ENCODE measurements at regions not wholly inside any gene's neighbourhood (a gene's known extent, or its start where the extent isn't known, plus 50 kb on each side); places are given as distances from the start of the nearest gene placed in this dataset.

DNA sequence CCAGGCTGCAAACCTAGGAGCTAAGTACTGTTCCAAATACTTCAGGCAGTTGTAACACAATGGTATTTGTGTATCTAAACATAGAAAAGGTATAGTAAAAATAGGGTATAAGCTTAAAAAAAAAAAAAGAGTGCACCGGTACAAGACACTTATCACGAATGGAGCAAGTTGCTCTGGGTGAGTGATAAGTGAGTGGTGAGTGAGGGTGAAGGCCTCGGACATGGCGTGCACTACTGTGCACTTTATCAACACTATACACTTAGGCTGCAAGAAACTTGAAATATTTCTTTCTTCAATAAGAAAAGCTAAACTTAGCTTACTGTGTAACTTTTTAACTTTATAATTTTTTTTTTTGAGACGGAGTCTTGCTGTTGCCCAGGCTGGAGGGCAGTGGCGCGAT, 159.5 kb upstream of the PDE10A start:
- DNase-seq (ENCODE audit: low read depth), result no peak
- H3K4me3 ChIP-seq (ENCODE audit: control insufficient read depth, low read depth, low read length), result no peak overlapping the region
- TF ChIP-seq, protein P1, sequence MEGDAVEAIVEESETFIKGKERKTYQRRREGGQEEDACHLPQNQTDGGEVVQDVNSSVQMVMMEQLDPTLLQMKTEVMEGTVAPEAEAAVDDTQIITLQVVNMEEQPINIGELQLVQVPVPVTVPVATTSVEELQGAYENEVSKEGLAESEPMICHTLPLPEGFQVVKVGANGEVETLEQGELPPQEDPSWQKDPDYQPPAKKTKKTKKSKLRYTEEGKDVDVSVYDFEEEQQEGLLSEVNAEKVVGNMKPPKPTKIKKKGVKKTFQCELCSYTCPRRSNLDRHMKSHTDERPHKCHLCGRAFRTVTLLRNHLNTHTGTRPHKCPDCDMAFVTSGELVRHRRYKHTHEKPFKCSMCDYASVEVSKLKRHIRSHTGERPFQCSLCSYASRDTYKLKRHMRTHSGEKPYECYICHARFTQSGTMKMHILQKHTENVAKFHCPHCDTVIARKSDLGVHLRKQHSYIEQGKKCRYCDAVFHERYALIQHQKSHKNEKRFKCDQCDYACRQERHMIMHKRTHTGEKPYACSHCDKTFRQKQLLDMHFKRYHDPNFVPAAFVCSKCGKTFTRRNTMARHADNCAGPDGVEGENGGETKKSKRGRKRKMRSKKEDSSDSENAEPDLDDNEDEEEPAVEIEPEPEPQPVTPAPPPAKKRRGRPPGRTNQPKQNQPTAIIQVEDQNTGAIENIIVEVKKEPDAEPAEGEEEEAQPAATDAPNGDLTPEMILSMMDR (IDR thresholded peaks at IDR 0.05; ENCODE audit: control insufficient read depth, insufficient read depth, low read depth, low read length, missing control alignments), result no peak

- DNase-seq (ENCODE audit: low read depth), result no peak
- TF ChIP-seq, protein P1 (IDR thresholded peaks at IDR 0.05; ENCODE audit: control insufficient read depth, insufficient read depth, low read depth, low read length, missing control alignments), result no peak
- H3K4me3 ChIP-seq (ENCODE audit: control insufficient read depth, low read depth, low read length), result no peak overlapping the region
These were observed 158.7 kb upstream of the PDE10A start for GRCh38 chr6:165821754-165822153.

- no peak overlapping the region for H3K4me3 ChIP-seq (ENCODE audit: control insufficient read depth, low read depth, low read length)
- no peak for DNase-seq (ENCODE audit: low read depth)
- TF ChIP-seq, protein P1 (IDR thresholded peaks at IDR 0.05; ENCODE audit: control insufficient read depth, insufficient read depth, low read depth, low read length, missing control alignments), result no peak
These were observed 157.9 kb upstream of the PDE10A start for GRCh38 chr6:165820934-165821333.

- TF ChIP-seq, protein P1 (IDR thresholded peaks at IDR 0.05; ENCODE audit: control insufficient read depth, insufficient read depth, low read depth, low read length, missing control alignments), result no peak
- no peak overlapping the region for H3K4me3 ChIP-seq (ENCODE audit: control insufficient read depth, low read depth, low read length)
- no peak for DNase-seq (ENCODE audit: low read depth)
These were observed 157.4 kb upstream of the PDE10A start for GRCh38 chr6:165820407-165820806.

- no peak for DNase-seq (ENCODE audit: low read depth)
- no peak overlapping the region for H3K4me3 ChIP-seq (ENCODE audit: control insufficient read depth, low read depth, low read length)
- TF ChIP-seq, protein P1 (IDR thresholded peaks at IDR 0.05; ENCODE audit: control insufficient read depth, insufficient read depth, low read depth, low read length, missing control alignments), result no peak
These were observed 156.4 kb upstream of the PDE10A start for GRCh38 chr6:165819394-165819793.

- TF ChIP-seq, protein P1 (IDR thresholded peaks at IDR 0.05; ENCODE audit: control insufficient read depth, insufficient read depth, low read depth, low read length, missing control alignments), result no peak
- H3K4me3 ChIP-seq (ENCODE audit: control insufficient read depth, low read depth, low read length), result no peak overlapping the region
- no peak for DNase-seq (ENCODE audit: low read depth)
These were observed 155.2 kb upstream of the PDE10A start for GRCh38 chr6:165818200-165818599.

GRCh38 chr6:165817771-165818170, 154.7 kb upstream of the PDE10A start:
- DNase-seq (ENCODE audit: low read depth), result no peak
- TF ChIP-seq, protein P1 (IDR thresholded peaks at IDR 0.05; ENCODE audit: control insufficient read depth, insufficient read depth, low read depth, low read length, missing control alignments), result no peak
- no peak overlapping the region for H3K4me3 ChIP-seq (ENCODE audit: control insufficient read depth, low read depth, low read length)

Measured in AG09309 (cell line).